SK-N-SH (cell line): ENCODE measurements at regions not wholly inside any gene's neighbourhood (a gene's known extent, or its start where the extent isn't known, plus 50 kb on each side); places are given as distances from the start of the nearest gene placed in this dataset.

ENCODE experiments used
- CTCF ChIA-PET: fragments of 300-600, 350-600 bp; formaldehyde crosslinking; extraction: SDS; loops from one replicate; lab custom pipeline; 2021; lab: Yijun Ruan, JAX
- POLR2A ChIA-PET: fragments of 350-600 bp; sonication (Branson Sonifier 250); formaldehyde crosslinking; extraction: SDS; loops from one replicate; lab custom pipeline; 2020; ENCODE audit warnings: antibody characterized with exemption, inconsistent platforms; lab: Yijun Ruan, JAX
- DNase-seq: peaks from one replicate; pipeline ENCODE4 v3.0.0; 2012
- H2AFZ ChIP-seq: fragments of 200-600 bp; sonication (generic); 2 replicates; pipeline ENCODE4 v1.8.1; 2016; ENCODE audit warnings: antibody characterized with exemption, mild to moderate bottlenecking, low read depth
- H3F3A ChIP-seq: fragments of 200-600 bp; sonication (generic); replicated peaks from 2 replicates; pipeline ENCODE3; 2016; ENCODE audit warnings: antibody characterized with exemption, mild to moderate bottlenecking; ENCODE audit not compliant: insufficient read depth
- H3K27ac ChIP-seq, 2 experiments: fragments of 200-500 bp in 1 of 2; fragments of 200-600 bp in 1 of 2; sonication (Bioruptor generic) in 1 of 2; sonication (generic), shearing (Covaris generic) in 1 of 2; 2 replicates each; pipeline versions ENCODE4 v1.5.1 to v1.6.1; 2014 to 2016; ENCODE audit warnings: low read depth in 2 of 2, inconsistent platforms in 1 of 2, low read length in 1 of 2, mild to moderate bottlenecking in 1 of 2, mixed read lengths in 1 of 2
- H3K27me3 ChIP-seq: fragments of 200-600 bp; sonication (generic), shearing (Covaris generic); 2 replicates; pipeline ENCODE4 v1.6.1; 2016; ENCODE audit warnings: mixed run types; ENCODE audit not compliant: insufficient read depth
- H3K36me3 ChIP-seq, 2 experiments: fragments of 200-500 bp in 1 of 2; fragments of 200-600 bp in 1 of 2; sonication (Bioruptor generic) in 1 of 2; sonication (generic) in 1 of 2; replicated peaks in 1 of 2; 2 replicates each; pipeline versions ENCODE3 to v1.5.1; 2014 to 2016; ENCODE audit warnings: low read length in 1 of 2, mild to moderate bottlenecking in 1 of 2; ENCODE audit not compliant: insufficient read depth in 2 of 2, control insufficient read depth in 1 of 2
- H3K4me1 ChIP-seq, 2 experiments: fragments of 200-500 bp in 1 of 2; fragments of 200-600 bp in 1 of 2; sonication (Bioruptor generic) in 1 of 2; sonication (generic), shearing (Covaris generic) in 1 of 2; 2 replicates each; pipeline versions ENCODE4 v1.5.1 to v1.6.1; 2014 to 2016; ENCODE audit warnings: low read depth in 1 of 2, low read length in 1 of 2, mixed run types in 1 of 2; ENCODE audit not compliant: insufficient read depth in 2 of 2, control insufficient read depth in 1 of 2
- H3K4me2 ChIP-seq: fragments of 200-600 bp; sonication (generic), shearing (Covaris generic); 2 replicates; pipeline ENCODE4 v1.6.1; 2017; ENCODE audit warnings: mixed run types
- H3K4me3 ChIP-seq, 2 experiments: fragments of 200-500 bp in 1 of 2; fragments of 200-600 bp in 1 of 2; sonication (Bioruptor generic) in 1 of 2; sonication (generic), shearing (Covaris generic) in 1 of 2; 2 replicates each; pipeline versions ENCODE4 v1.5.1 to v1.8.1; 2014 to 2016; ENCODE audit warnings: low read depth in 2 of 2, inconsistent platforms in 1 of 2, low read length in 1 of 2, mild to moderate bottlenecking in 1 of 2, mixed read lengths in 1 of 2, moderate library complexity in 1 of 2
- H3K79me2 ChIP-seq: fragments of 200-600 bp; sonication (generic); 2 replicates; pipeline ENCODE4 v1.8.1; 2017; ENCODE audit warnings: mild to moderate bottlenecking; ENCODE audit not compliant: insufficient read depth
- H3K9ac ChIP-seq: fragments of 200-600 bp; sonication (generic); 2 replicates; pipeline ENCODE4 v1.6.1; 2017; ENCODE audit warnings: mixed run types
- H3K9me2 ChIP-seq: fragments of 200-600 bp; sonication (generic); 2 replicates; pipeline ENCODE4 v1.6.1; 2017; ENCODE audit warnings: mixed run types
- H3K9me3 ChIP-seq: fragments of 200-600 bp; sonication (generic); 2 replicates; pipeline ENCODE4 v1.6.1; 2017; ENCODE audit warnings: mixed run types, mild to moderate bottlenecking, moderate library complexity
- H4K20me1 ChIP-seq: fragments of 200-600 bp; sonication (generic); 2 replicates; pipeline ENCODE4 v1.6.1; 2017; ENCODE audit warnings: mild to moderate bottlenecking, mixed run types; ENCODE audit not compliant: insufficient read depth
- CHD2 ChIP-seq: fragments of 150-350 bp; IDR thresholded peaks from 2 replicates; pipeline ENCODE4 v1.6.1; 2018; ENCODE audit warnings: low read length; ENCODE audit not compliant: partially characterized antibody
- EP300 ChIP-seq, 2 experiments: IDR thresholded peaks; 2 replicates each; pipeline versions ENCODE4 v1.4.0 to v1.6.1; 2012; ENCODE audit warnings: borderline replicate concordance in 1 of 2, low read depth in 1 of 2, low read length in 1 of 2
- FOXM1 ChIP-seq: IDR thresholded peaks from 2 replicates; pipeline ENCODE4 v1.4.0; 2012; ENCODE audit warnings: low read depth, mild to moderate bottlenecking
- GABPA ChIP-seq: IDR thresholded peaks from 2 replicates; pipeline ENCODE4 v1.4.0; 2012; ENCODE audit warnings: low read depth, mild to moderate bottlenecking
- GATA2 ChIP-seq: sonication (generic); formaldehyde crosslinking; IDR thresholded peaks from 2 replicates; pipeline ENCODE4 v1.5.0; 2020; ENCODE audit warnings: mild to moderate bottlenecking, missing genetic modification reagents
- JUND ChIP-seq: IDR thresholded peaks from 2 replicates; pipeline ENCODE4 v1.4.0; 2012
- MEF2A ChIP-seq: IDR thresholded peaks from 2 replicates; pipeline ENCODE4 v1.4.0; 2012; ENCODE audit warnings: low read depth, borderline replicate concordance
- NFIC ChIP-seq: IDR thresholded peaks from 2 replicates; pipeline ENCODE4 v1.4.0; 2012; ENCODE audit warnings: borderline replicate concordance
- NRF1 ChIP-seq: IDR thresholded peaks from 2 replicates; pipeline ENCODE4 v1.6.1; 2012; ENCODE audit warnings: low read depth, mild to moderate bottlenecking, low read length
- SMC3 ChIP-seq: IDR thresholded peaks from 2 replicates; pipeline ENCODE4 v1.6.1; 2012; ENCODE audit warnings: low read depth, low read length, improper control_type of control experiment
- TCF12 ChIP-seq: IDR thresholded peaks from 2 replicates; pipeline ENCODE4 v1.4.0; 2012
- YY1 ChIP-seq: IDR thresholded peaks from 2 replicates; pipeline ENCODE4 v1.4.0; 2012; ENCODE audit warnings: low read depth, mild to moderate bottlenecking
- WGBS: methylation state at CpG from one replicate; pipeline ENCODE4 v1.1.6; 2017; ENCODE audit warnings: low lambda C conversion rate; 5-methylcytosine and 5-hydroxymethylcytosine counted together
- TF ChIP-seq, protein P1 (sequence below): IDR thresholded peaks from 2 replicates; pipeline ENCODE4 v1.4.0; 2012; ENCODE audit warnings: low read depth, borderline replicate concordance
- TF ChIP-seq, protein P2 (sequence below): fragments of 150-350 bp; IDR thresholded peaks from 2 replicates; pipeline ENCODE4 v1.6.1; 2016; ENCODE audit warnings: mild to moderate bottlenecking, low read depth, low read length
- TF ChIP-seq, protein P3 (sequence below): fragments of 150-350 bp; IDR thresholded peaks from 2 replicates; pipeline ENCODE4 v1.6.1; 2017; ENCODE audit warnings: antibody characterized with exemption, low read length, low read depth, borderline replicate concordance
- TF ChIP-seq, protein P4 (sequence below): IDR thresholded peaks from 2 replicates; pipeline ENCODE4 v1.4.0; 2012; ENCODE audit warnings: low read depth
- TF ChIP-seq, protein P5 (sequence below): IDR thresholded peaks from 2 replicates; pipeline ENCODE4 v1.4.0; 2012; ENCODE audit warnings: low read depth, borderline replicate concordance

DNA sequence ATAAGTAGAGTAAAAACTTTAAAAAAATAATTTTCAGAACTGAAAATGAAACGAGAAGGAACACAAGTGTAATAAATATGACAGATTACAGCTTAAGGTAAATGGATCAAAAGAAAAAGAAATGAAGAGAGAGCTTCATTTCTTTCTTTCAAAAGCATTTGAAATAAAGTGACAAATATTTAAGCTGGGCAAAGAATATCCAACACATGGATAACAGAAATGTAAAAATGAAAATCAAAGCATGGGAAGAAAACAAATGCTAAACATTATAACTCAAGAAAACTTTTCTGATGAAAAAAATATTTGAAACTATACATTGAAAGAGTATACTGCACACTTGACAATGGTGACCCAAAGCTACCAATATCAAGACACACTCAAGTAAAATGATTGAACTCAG is 143.6 kb upstream of the IRX5 start:
- Histone ChIP-seq H2AFZ (no peak overlapping the region), H3K4me3 (no peak overlapping the region), H3K79me2 (no peaks in the 10 kb centered on the region), H3K9ac (no peak overlapping the region), H3K27ac (no peak overlapping the region), H3K9me3 (no peaks in the 10 kb centered on the region), H3K4me2 (no peak overlapping the region), H3F3A (no peaks in the 10 kb centered on the region), H3K4me1 (no peaks in the 10 kb centered on the region), H3K36me3 (no peaks in the 10 kb centered on the region), H3K9me2 (no peaks in the 10 kb centered on the region), H4K20me1 (no peaks in the 10 kb centered on the region), H3K27me3 (no peaks in the 10 kb centered on the region)
- TF ChIP-seq, protein P1, sequence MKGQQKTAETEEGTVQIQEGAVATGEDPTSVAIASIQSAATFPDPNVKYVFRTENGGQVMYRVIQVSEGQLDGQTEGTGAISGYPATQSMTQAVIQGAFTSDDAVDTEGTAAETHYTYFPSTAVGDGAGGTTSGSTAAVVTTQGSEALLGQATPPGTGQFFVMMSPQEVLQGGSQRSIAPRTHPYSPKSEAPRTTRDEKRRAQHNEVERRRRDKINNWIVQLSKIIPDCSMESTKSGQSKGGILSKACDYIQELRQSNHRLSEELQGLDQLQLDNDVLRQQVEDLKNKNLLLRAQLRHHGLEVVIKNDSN: no peak
- TF ChIP-seq MEF2A (no peak), FOXM1 (no peak), TCF12 (no peak), EP300 (IDR thresholded peaks at IDR 0.05; ENCODE audit: borderline replicate concordance in 1 of 2, low read depth in 1 of 2, low read length in 1 of 2) (no peak), NRF1 (no peak), NFIC (no peak), GATA2 (CRISPR knock-in tag) (no peak), SMC3 (no peak)
- TF ChIP-seq, protein P2, sequence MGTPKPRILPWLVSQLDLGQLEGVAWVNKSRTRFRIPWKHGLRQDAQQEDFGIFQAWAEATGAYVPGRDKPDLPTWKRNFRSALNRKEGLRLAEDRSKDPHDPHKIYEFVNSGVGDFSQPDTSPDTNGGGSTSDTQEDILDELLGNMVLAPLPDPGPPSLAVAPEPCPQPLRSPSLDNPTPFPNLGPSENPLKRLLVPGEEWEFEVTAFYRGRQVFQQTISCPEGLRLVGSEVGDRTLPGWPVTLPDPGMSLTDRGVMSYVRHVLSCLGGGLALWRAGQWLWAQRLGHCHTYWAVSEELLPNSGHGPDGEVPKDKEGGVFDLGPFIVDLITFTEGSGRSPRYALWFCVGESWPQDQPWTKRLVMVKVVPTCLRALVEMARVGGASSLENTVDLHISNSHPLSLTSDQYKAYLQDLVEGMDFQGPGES: no peak
- TF ChIP-seq, protein P3, sequence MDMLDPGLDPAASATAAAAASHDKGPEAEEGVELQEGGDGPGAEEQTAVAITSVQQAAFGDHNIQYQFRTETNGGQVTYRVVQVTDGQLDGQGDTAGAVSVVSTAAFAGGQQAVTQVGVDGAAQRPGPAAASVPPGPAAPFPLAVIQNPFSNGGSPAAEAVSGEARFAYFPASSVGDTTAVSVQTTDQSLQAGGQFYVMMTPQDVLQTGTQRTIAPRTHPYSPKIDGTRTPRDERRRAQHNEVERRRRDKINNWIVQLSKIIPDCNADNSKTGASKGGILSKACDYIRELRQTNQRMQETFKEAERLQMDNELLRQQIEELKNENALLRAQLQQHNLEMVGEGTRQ: no peak
- TF ChIP-seq, protein P4, sequence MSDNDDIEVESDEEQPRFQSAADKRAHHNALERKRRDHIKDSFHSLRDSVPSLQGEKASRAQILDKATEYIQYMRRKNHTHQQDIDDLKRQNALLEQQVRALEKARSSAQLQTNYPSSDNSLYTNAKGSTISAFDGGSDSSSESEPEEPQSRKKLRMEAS: no peak
- 2% methylated on average over 1 of the region's 1 CpG for WGBS
- POLR2A ChIA-PET: no interaction called here
- DNase-seq: no peak
- CTCF ChIA-PET: no interaction called here

DNA sequence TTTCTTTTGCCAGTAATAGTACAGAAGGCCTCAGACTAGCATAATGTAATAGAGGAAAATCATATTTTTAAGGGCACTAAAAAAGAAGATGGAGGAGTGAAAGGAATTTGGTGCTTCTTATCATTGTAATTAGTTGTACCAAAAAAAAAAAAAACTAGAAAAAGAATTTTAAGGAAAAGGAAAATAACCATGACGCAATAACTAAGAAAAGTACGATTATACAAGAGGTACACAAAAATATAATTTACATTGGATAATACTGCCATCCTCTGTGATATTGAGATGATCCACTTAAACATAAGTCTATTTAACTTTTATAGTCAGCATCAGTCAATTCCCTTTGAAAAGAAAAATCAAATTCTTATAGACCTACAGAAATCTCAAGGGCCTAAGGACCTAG is 146.7 kb upstream of the IRX5 start:
- CTCF ChIA-PET: no interaction called here
- WGBS: 55% methylated on average over 2 of the region's 2 CpGs
- H3K4me2 ChIP-seq: no peak overlapping the region

More for the DNA sequence above, 146.7 kb upstream of the IRX5 start:
- no peaks in the 10 kb centered on the region for H3K4me1 ChIP-seq
- H3K4me3 ChIP-seq: no peak overlapping the region
- no peaks in the 10 kb centered on the region for H3K9me2 ChIP-seq
- H3K27ac ChIP-seq: no peak overlapping the region
- H3K9me3 ChIP-seq: no peaks in the 10 kb centered on the region
- no peak overlapping the region for H2AFZ ChIP-seq
- no peaks in the 10 kb centered on the region for H3K27me3 ChIP-seq
- no peak for TF ChIP-seq GABPA
- no peak for TF ChIP-seq JUND
- TF ChIP-seq CHD2: no peak
- TF ChIP-seq, protein P5, sequence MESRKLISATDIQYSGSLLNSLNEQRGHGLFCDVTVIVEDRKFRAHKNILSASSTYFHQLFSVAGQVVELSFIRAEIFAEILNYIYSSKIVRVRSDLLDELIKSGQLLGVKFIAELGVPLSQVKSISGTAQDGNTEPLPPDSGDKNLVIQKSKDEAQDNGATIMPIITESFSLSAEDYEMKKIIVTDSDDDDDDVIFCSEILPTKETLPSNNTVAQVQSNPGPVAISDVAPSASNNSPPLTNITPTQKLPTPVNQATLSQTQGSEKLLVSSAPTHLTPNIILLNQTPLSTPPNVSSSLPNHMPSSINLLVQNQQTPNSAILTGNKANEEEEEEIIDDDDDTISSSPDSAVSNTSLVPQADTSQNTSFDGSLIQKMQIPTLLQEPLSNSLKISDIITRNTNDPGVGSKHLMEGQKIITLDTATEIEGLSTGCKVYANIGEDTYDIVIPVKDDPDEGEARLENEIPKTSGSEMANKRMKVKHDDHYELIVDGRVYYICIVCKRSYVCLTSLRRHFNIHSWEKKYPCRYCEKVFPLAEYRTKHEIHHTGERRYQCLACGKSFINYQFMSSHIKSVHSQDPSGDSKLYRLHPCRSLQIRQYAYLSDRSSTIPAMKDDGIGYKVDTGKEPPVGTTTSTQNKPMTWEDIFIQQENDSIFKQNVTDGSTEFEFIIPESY: no peak
- TF ChIP-seq YY1: no peak
- TF ChIP-seq, protein P2: no peak
- no peak for DNase-seq
- POLR2A ChIA-PET: no interaction called here
- H3K36me3 ChIP-seq: no peaks in the 10 kb centered on the region
- no peak overlapping the region for H3K9ac ChIP-seq
- no peaks in the 10 kb centered on the region for H3K79me2 ChIP-seq
- no peaks in the 10 kb centered on the region for H3F3A ChIP-seq
- H4K20me1 ChIP-seq: no peaks in the 10 kb centered on the region
